Mammary epithelial cell (primary cell): ENCODE measurements at regions not wholly inside any gene's neighbourhood (a gene's known extent, or its start where the extent isn't known, plus 50 kb on each side); places are given as distances from the start of the nearest gene placed in this dataset.
"Not testable (repeated sequence)": the region's sequence is repeated elsewhere in the genome, so short reads cannot be mapped to it uniquely, and the experiment has no call there.

Experiments used
- CTCF ChIP-seq, 2 donors: IDR thresholded peaks in 1 of 2; conservative IDR thresholded peaks in 1 of 2; 2 replicates each; pipeline ENCODE4 v1.5.1; 2011 to 2012; ENCODE audit warnings: inconsistent platforms in 2 of 2, low read length in 2 of 2, mild to moderate bottlenecking in 2 of 2, control low read depth in 1 of 2, low read depth in 1 of 2; ENCODE audit not compliant: insufficient read depth in 1 of 2; ENCODE audit errors: extremely low read depth in 1 of 2
- EZH2 ChIP-seq: IDR thresholded peaks from 2 replicates; pipeline ENCODE4 v1.6.1; 2012; ENCODE audit warnings: low read length, inconsistent platforms, borderline replicate concordance

GRCh38 chr16:62258931-62259435, 222.7 kb upstream of the CDH8 start:
- not testable (repeated sequence) for TF ChIP-seq CTCF (conservative IDR thresholded peaks at IDR 0.05 in 1 of 2, IDR thresholded peaks at IDR 0.05 in 1 of 2; ENCODE audit: extremely low read depth in 1 of 2, insufficient read depth in 1 of 2, low read depth in 1 of 2, low read length in 2 of 2); EZH2
